ENCODE measurements at regions not wholly inside any gene's neighbourhood (a gene's known extent, or its start where the extent isn't known, plus 50 kb on each side); places are given as distances from the start of the nearest gene placed in this dataset.

DNA sequence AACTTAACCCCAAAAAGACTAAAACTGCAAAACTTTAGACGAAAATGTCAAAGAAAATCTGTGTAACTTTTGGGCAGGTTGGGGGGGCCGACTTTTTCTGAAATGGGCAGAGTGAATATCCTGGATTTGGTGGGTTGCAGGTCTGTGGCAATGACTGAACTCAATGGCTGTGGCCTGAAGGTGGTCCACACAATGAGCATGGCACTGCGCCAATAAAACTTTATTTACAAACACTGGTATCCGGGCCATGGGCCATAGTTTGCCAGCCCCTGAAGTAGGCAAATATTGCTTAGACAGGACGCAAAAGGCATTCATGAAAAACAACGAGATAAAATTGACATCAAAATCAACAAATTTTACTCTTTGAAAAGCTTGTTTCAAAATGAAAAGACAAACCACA is 66.2 kb downstream of the RTP5 start:
- ChIA-PET CTCF (no interaction called here), POLR2A (no interaction called here)
- Mint-ChIP-seq H3K4me3 (no peak overlapping the region), H3K27ac (peak overlapping the region in 1 of 9 donors; percentile 19), H3K4me1 (peaks cover 0 to 30% (median 21%) of the 10 kb centered on the region in 7 donors), H3K36me3 (peaks cover 0 to 28% (median 19%) of the 10 kb centered on the region in 5 donors), H3K9me3 (peaks cover 0 to 7% (median 0%) of the 10 kb centered on the region in 11 donors), H3K27me3 (no peaks in the 10 kb centered on the region)
- H3K4me3 ChIP-seq (ENCODE audit: low read length) = no peak overlapping the region
- no peaks in the 10 kb centered on the region for H3K36me3 ChIP-seq (ENCODE audit: control insufficient read depth in 2 of 3, insufficient read depth in 3 of 3, low read length in 3 of 3)
- H3K9me3 ChIP-seq (ENCODE audit: control insufficient read depth in 2 of 3, low read length in 3 of 3) = no peaks in the 10 kb centered on the region
- DNase-seq (no peak), ATAC-seq (no peak)
- intact Hi-C loops (cut with micrococcal nuclease) = no loop called here
- H3K27me3 ChIP-seq (ENCODE audit: control insufficient read depth in 2 of 2, insufficient read depth in 2 of 2, low read length in 2 of 2) = no peaks in the 10 kb centered on the region
- H3K4me1 ChIP-seq (ENCODE audit: control insufficient read depth in 2 of 2, insufficient read depth in 2 of 2, low read length in 2 of 2) = peaks cover 0 to 9% of the 10 kb centered on the region in 2 donors
- H3K27ac ChIP-seq (ENCODE audit: low read depth, low read length) = no peak overlapping the region

DNA sequence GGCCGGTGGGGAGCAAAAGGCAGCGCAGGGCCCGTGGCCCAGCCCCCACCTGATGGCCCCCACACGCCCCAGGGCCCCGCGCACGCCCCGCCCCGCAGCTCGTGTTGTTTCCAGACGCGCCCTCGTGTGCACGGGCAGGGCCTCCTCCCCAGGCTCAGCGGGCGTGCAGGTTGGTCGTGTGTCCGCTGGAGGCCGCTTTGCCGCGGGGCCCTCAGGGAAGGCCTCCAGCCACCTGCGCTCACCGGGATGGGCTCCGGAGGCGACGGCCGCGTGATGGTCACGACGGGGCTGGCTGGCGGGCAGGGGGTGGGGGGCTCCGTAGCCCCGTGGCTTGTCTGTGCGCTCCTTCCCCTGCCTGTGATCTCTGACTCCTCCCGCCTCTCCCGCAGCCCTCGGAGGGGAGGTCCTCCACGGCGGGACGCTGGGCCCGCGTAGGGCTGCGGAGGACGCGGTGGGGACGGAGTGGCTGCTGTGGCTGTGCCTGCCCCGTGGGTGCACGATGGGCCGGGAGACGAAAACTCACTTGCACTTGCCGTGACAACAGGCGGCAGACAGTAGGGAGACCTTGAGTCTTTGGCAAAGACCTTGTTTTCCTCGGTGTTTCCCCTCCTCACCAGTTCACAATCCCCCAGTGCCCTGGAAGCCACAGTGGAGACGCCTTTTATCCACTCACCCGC is 67.1 kb downstream of the RTP5 start:
- H3K9me3 Mint-ChIP-seq = peaks cover 0 to 7% (median 0%) of the 10 kb centered on the region in 11 donors
- DNase-seq (no peak), ATAC-seq (no peak)
- no peak overlapping the region for H3K4me3 Mint-ChIP-seq
- peaks cover 0 to 9% of the 10 kb centered on the region in 2 donors for H3K4me1 ChIP-seq (ENCODE audit: control insufficient read depth in 2 of 2, insufficient read depth in 2 of 2, low read length in 2 of 2)
- no peak overlapping the region for H3K27ac ChIP-seq (ENCODE audit: low read depth, low read length)
- intact Hi-C loops (cut with micrococcal nuclease) = no loop called here
- no peak overlapping the region for H3K4me3 ChIP-seq (ENCODE audit: low read length)
- H3K27me3 ChIP-seq (ENCODE audit: control insufficient read depth in 2 of 2, insufficient read depth in 2 of 2, low read length in 2 of 2) = no peaks in the 10 kb centered on the region
- no peak overlapping the region for H3K27ac Mint-ChIP-seq
- H3K9me3 ChIP-seq (ENCODE audit: control insufficient read depth in 2 of 3, low read length in 3 of 3) = no peaks in the 10 kb centered on the region
- no peaks in the 10 kb centered on the region for H3K36me3 ChIP-seq (ENCODE audit: control insufficient read depth in 2 of 3, insufficient read depth in 3 of 3, low read length in 3 of 3)
- H3K4me1 Mint-ChIP-seq = peaks cover 0 to 37% (median 21%) of the 10 kb centered on the region in 7 donors
- ChIA-PET POLR2A (no interaction called here), CTCF (no interaction called here)
- no peaks in the 10 kb centered on the region for H3K27me3 Mint-ChIP-seq
- peaks cover 0 to 28% (median 19%) of the 10 kb centered on the region in 5 donors for H3K36me3 Mint-ChIP-seq

DNA sequence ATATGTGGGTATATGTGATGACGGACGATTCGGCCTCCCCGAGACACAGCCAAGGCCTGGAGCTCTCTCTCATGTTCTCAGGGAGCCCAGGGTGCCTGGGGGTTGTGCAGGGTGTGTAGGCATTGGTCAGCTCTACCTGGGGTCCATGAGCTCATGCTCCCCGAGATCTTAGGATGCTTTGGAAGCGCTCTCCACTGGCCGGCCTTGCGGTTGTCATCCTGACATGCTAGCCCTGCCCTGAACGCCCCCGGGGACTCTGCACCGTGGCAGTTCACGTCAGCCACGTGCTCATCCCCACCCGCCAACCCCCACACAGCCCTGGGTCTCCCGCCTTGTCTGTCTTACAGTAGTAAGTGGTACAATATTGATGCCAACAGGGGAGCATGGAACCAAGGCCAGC is 67.8 kb downstream of the RTP5 start:
- Mint-ChIP-seq H3K27ac (no peak overlapping the region), H3K36me3 (peaks cover 0 to 28% (median 19%) of the 10 kb centered on the region in 5 donors), H3K9me3 (peaks cover 0 to 7% (median 0%) of the 10 kb centered on the region in 11 donors), H3K4me1 (peaks cover 0 to 37% (median 21%) of the 10 kb centered on the region in 7 donors), H3K4me3 (no peak overlapping the region), H3K27me3 (no peaks in the 10 kb centered on the region)
- Histone ChIP-seq H3K4me3 (ENCODE audit: low read length) (no peak overlapping the region), H3K36me3 (ENCODE audit: control insufficient read depth in 2 of 3, insufficient read depth in 3 of 3, low read length in 3 of 3) (no peaks in the 10 kb centered on the region), H3K4me1 (ENCODE audit: control insufficient read depth in 2 of 2, insufficient read depth in 2 of 2, low read length in 2 of 2) (peaks cover 0 to 9% of the 10 kb centered on the region in 2 donors), H3K27me3 (ENCODE audit: control insufficient read depth in 2 of 2, insufficient read depth in 2 of 2, low read length in 2 of 2) (no peaks in the 10 kb centered on the region), H3K9me3 (ENCODE audit: control insufficient read depth in 2 of 3, low read length in 3 of 3) (no peaks in the 10 kb centered on the region), H3K27ac (ENCODE audit: low read depth, low read length) (no peak overlapping the region)
- ChIA-PET POLR2A (no interaction called here), CTCF (interaction anchor here (0.9 kb wide), 1 partner anchor 1088 kb away, joined by 3 read pairs; no protein-coding TSS in a partner anchor)
- no peak for DNase-seq
- intact Hi-C loops (cut with micrococcal nuclease) = no loop called here
- ATAC-seq = no peak

DNA sequence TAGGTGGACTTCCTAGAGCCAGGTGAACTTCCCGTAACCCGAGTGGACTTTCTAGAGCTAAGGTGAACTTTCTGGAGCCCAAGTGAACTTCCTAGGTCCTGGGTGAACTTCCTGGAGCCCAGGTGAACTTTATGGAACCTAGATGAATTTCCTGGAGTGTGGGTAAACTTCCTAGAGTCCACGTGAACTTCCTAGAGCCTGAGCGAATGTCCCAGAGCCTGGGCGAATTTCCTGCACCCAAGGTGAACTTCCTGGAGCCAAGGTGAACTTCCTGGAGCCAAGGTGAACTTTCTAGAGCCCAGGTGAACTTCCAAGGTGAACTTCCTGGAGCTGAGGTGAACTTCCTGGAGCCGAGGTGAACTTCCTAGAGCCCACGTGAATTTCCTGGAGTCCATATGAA is 70.0 kb downstream of the RTP5 start:
- Mint-ChIP-seq H3K27ac (peak overlapping the region in 6 of 9 donors; percentile 12 to 88 (median 76)), H3K9me3 (peaks cover 0 to 7% (median 0%) of the 10 kb centered on the region in 11 donors), H3K4me3 (peak overlapping the region in 2 of 10 donors; percentile 16 to 38), H3K4me1 (peaks cover 0 to 33% (median 18%) of the 10 kb centered on the region in 7 donors), H3K36me3 (peaks cover 0 to 23% (median 15%) of the 10 kb centered on the region in 5 donors), H3K27me3 (no peaks in the 10 kb centered on the region)
- ATAC-seq = no peak
- no peak overlapping the region for H3K4me3 ChIP-seq (ENCODE audit: low read length)
- no peaks in the 10 kb centered on the region for H3K27me3 ChIP-seq (ENCODE audit: control insufficient read depth in 2 of 2, insufficient read depth in 2 of 2, low read length in 2 of 2)
- peaks cover 0 to 9% of the 10 kb centered on the region in 2 donors for H3K4me1 ChIP-seq (ENCODE audit: control insufficient read depth in 2 of 2, insufficient read depth in 2 of 2, low read length in 2 of 2)
- intact Hi-C loops (cut with micrococcal nuclease) = no loop called here
- peak overlapping the region; percentile 34 for H3K27ac ChIP-seq (ENCODE audit: low read depth, low read length)
- no peaks in the 10 kb centered on the region for H3K9me3 ChIP-seq (ENCODE audit: control insufficient read depth in 2 of 3, low read length in 3 of 3)
- H3K36me3 ChIP-seq (ENCODE audit: control insufficient read depth in 2 of 3, insufficient read depth in 3 of 3, low read length in 3 of 3) = no peaks in the 10 kb centered on the region
- ChIA-PET POLR2A (no interaction called here), CTCF (interaction anchor here (1.7 kb wide), 1 partner anchor 11 kb away, joined by 5 read pairs; no protein-coding TSS in a partner anchor)
- no peak for DNase-seq

DNA sequence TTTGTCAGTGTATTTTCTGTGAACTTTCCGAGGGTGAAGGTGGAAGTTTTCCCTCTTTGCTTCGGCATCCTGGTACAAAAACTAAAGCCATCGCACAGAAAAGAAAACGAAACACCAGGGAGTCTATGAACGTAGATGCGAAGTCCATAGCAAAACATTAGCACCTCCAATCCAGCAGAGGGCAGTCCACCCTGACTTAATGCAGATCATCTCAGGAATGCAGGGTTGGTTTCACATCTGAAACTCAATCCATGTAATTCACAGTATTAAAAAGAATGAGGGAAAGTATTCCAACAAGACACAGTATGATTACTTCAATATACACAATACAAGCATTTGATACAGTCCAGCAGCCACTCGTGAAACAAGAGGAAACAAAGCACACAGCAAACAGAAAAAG is 70.8 kb downstream of the RTP5 start:
- Histone ChIP-seq H3K36me3 (ENCODE audit: control insufficient read depth in 2 of 3, insufficient read depth in 3 of 3, low read length in 3 of 3) (no peaks in the 10 kb centered on the region), H3K27ac (ENCODE audit: low read depth, low read length) (no peak overlapping the region), H3K27me3 (ENCODE audit: control insufficient read depth in 2 of 2, insufficient read depth in 2 of 2, low read length in 2 of 2) (no peaks in the 10 kb centered on the region), H3K4me1 (ENCODE audit: control insufficient read depth in 2 of 2, insufficient read depth in 2 of 2, low read length in 2 of 2) (peaks cover 0 to 9% of the 10 kb centered on the region in 2 donors), H3K4me3 (ENCODE audit: low read length) (no peak overlapping the region), H3K9me3 (ENCODE audit: control insufficient read depth in 2 of 3, low read length in 3 of 3) (no peaks in the 10 kb centered on the region)
- intact Hi-C loops (cut with micrococcal nuclease) = no loop called here
- Mint-ChIP-seq H3K4me3 (peak overlapping the region in 1 of 10 donors; percentile 17), H3K36me3 (peaks cover 0 to 19% (median 14%) of the 10 kb centered on the region in 5 donors), H3K9me3 (peaks cover 0 to 7% (median 0%) of the 10 kb centered on the region in 11 donors), H3K4me1 (peaks cover 0 to 33% (median 18%) of the 10 kb centered on the region in 7 donors), H3K27ac (peak overlapping the region in 3 of 9 donors; percentile 30 to 69 (median 69)), H3K27me3 (no peaks in the 10 kb centered on the region)
- ChIA-PET CTCF (no interaction called here), POLR2A (no interaction called here)
- peak in 1 of 9 donors; percentile 7 for DNase-seq
- ATAC-seq = no peak

DNA sequence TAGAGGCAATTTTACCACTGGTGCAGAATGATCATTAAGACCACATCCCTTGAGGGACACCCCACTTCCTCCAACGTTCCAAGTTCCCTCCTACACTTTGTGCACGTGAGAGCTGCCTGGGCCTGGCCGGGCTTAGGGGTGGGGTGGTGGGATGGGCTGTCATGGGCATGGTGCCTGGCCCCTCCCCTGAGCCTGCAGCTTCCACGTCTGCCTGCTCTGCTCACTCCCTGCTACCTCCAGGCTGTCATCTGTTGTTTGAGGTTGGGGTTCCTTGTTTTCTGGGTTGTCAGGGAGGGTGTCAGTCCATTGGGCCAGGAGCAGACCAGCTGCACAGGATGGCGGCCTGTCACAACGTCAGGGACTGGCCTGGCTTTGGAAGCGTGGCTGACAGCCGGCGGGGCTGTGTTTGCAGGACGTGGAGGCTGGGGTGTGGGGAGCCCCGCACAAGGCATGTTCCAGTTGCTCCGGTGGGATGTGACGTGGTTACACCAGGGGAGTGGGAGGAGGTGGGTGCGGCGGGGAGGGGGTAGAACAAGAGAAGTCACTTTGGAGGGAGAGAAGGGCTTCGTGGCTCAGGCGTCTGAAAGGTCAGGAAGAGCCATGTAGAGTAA is 72.3 kb downstream of the RTP5 start:
- Histone ChIP-seq H3K27ac (ENCODE audit: low read depth, low read length) (no peak overlapping the region), H3K4me3 (ENCODE audit: low read length) (no peak overlapping the region), H3K9me3 (ENCODE audit: control insufficient read depth in 2 of 3, low read length in 3 of 3) (no peaks in the 10 kb centered on the region), H3K4me1 (ENCODE audit: control insufficient read depth in 2 of 2, insufficient read depth in 2 of 2, low read length in 2 of 2) (peaks cover 0 to 9% of the 10 kb centered on the region in 2 donors), H3K27me3 (ENCODE audit: control insufficient read depth in 2 of 2, insufficient read depth in 2 of 2, low read length in 2 of 2) (no peaks in the 10 kb centered on the region), H3K36me3 (ENCODE audit: control insufficient read depth in 2 of 3, insufficient read depth in 3 of 3, low read length in 3 of 3) (no peaks in the 10 kb centered on the region)
- Mint-ChIP-seq H3K27ac (no peak overlapping the region), H3K9me3 (peaks cover 0 to 6% (median 0%) of the 10 kb centered on the region in 11 donors), H3K4me3 (no peak overlapping the region), H3K4me1 (peaks cover 0 to 33% (median 18%) of the 10 kb centered on the region in 7 donors), H3K36me3 (peaks cover 0 to 11% (median 6%) of the 10 kb centered on the region in 5 donors), H3K27me3 (no peaks in the 10 kb centered on the region)
- ChIA-PET POLR2A (no interaction called here), CTCF (no interaction called here)
- intact Hi-C loops (cut with micrococcal nuclease) = no loop called here
- peak; percentile 26 for ATAC-seq
- DNase-seq = no peak
